Panc1 (cell line): ENCODE measurements at regions not wholly inside any gene's neighbourhood (a gene's known extent, or its start where the extent isn't known, plus 50 kb on each side); places are given as distances from the start of the nearest gene placed in this dataset.

Experiments
- ATAC-seq: fragments of 200-7000 bp; cut with Tn5 transposase; 2 replicates; pipeline ENCODE4 v1.9.1; 2020; ENCODE audit warnings: mild to moderate bottlenecking, moderate library complexity
- BruUV-seq: library from RNA; stranded (reverse); fragments of 400-500 nt; replicated peaks from 2 replicates; lab custom pipeline; 2021; lab: Mats Ljungman, UMichigan
- CTCF ChIA-PET: fragments of 300-600 bp; sonication (Branson Sonifier 250); formaldehyde crosslinking; loops from one replicate; lab custom pipeline; 2022; ENCODE audit warnings: antibody characterized with exemption; lab: Charles Lee
- POLR2A ChIA-PET: fragments of 300-600 bp; sonication (Branson Sonifier 250); formaldehyde crosslinking; loops from one replicate; lab custom pipeline; 2022; ENCODE audit warnings: antibody characterized with exemption; lab: Charles Lee
- DNase-seq: peaks from one replicate; pipeline ENCODE4 v3.0.0-alpha.2; 2010; ENCODE audit warnings: low read depth, low spot score
- H3K27ac ChIP-seq: 2 replicates; pipeline ENCODE4 v1.5.1; 2011; ENCODE audit warnings: mild to moderate bottlenecking, low read length, inconsistent platforms
- H3K27me3 ChIP-seq: fragments of 200-500 bp; sonication (Bioruptor generic); 2 replicates; pipeline ENCODE4 v1.6.0; 2014; ENCODE audit warnings: low read length, inconsistent platforms; ENCODE audit not compliant: control insufficient read depth, insufficient read depth
- H3K36me3 ChIP-seq: fragments of 200-500 bp; sonication (Bioruptor generic); 2 replicates; pipeline ENCODE4 v1.5.1; 2014; ENCODE audit warnings: inconsistent platforms, mild to moderate bottlenecking, low read length, moderate library complexity; ENCODE audit not compliant: control insufficient read depth, insufficient read depth
- H3K4me1 ChIP-seq: 2 replicates; pipeline ENCODE4 v1.5.1; 2011; ENCODE audit warnings: inconsistent platforms, mild to moderate bottlenecking, low read length, moderate library complexity; ENCODE audit not compliant: control insufficient read depth, insufficient read depth
- H3K4me3 ChIP-seq, 2 experiments: 2 replicates each; pipeline ENCODE4 v1.5.1; 2011 to 2012; ENCODE audit warnings: low read depth in 2 of 2, low read length in 2 of 2, mild to moderate bottlenecking in 2 of 2, inconsistent platforms in 1 of 2, moderate library complexity in 1 of 2
- H3K9me3 ChIP-seq: fragments of 200-500 bp; sonication (Bioruptor generic); 2 replicates; pipeline ENCODE4 v1.5.1; 2014; ENCODE audit warnings: low read depth, mild to moderate bottlenecking, inconsistent platforms, low read length, moderate library complexity; ENCODE audit not compliant: control insufficient read depth, insufficient read depth
- CTCF ChIP-seq: fragments of 450-650 bp; IDR thresholded peaks from 2 replicates; pipeline ENCODE4 v1.5.1; 2017; ENCODE audit warnings: mild to moderate bottlenecking
- POLR2AphosphoS5 ChIP-seq: IDR thresholded peaks from 2 replicates; pipeline ENCODE4 v1.6.1; 2012; ENCODE audit warnings: mild to moderate bottlenecking, low read depth, low read length, moderate library complexity
- REST ChIP-seq, 2 experiments: IDR thresholded peaks; 2 replicates each; pipeline ENCODE4 v1.6.1; 2011 to 2012; ENCODE audit warnings: low read depth in 2 of 2, control low read depth in 1 of 2, low read length in 1 of 2, mild to moderate bottlenecking in 1 of 2, moderate library complexity in 1 of 2; ENCODE audit not compliant: insufficient read depth in 1 of 2
- SIN3A ChIP-seq: IDR thresholded peaks from 2 replicates; pipeline ENCODE4 v1.6.1; 2012; ENCODE audit warnings: low read depth, mild to moderate bottlenecking, low read length, moderate library complexity, borderline replicate concordance; ENCODE audit not compliant: insufficient read depth
- TCF7L2 ChIP-seq: IDR thresholded peaks from 2 replicates; pipeline ENCODE4 v1.6.1; 2011; ENCODE audit warnings: mild to moderate bottlenecking, low read depth, low read length, inconsistent platforms
- in situ Hi-C: cut with HindIII; loops from 2 replicates; pipeline ENCODE4 v1.10.0; 2016; ENCODE audit warnings: low sequenced_read_pairs, low pct_unique_long_range_greater_than_20kb
- intact Hi-C: fragments of 100-400 bp; cut with micrococcal nuclease; formaldehyde crosslinking; loops from one replicate; pipeline ENCODE4 v1.10.0; 2022; ENCODE audit not compliant: unreplicated experiment

- ChIA-PET POLR2A (no interaction called here), CTCF (no interaction called here)
- ATAC-seq (no peak), DNase-seq (no peak)
- H3K36me3 ChIP-seq: no peaks in the 10 kb centered on the region
- H3K4me3 ChIP-seq: no peak overlapping the region
- H3K4me1 ChIP-seq: no peaks in the 10 kb centered on the region
- BruUV-seq: no TSS peak
- intact Hi-C loops (no loop called here), in situ Hi-C loops (no loop called here)
- no peaks in the 10 kb centered on the region for H3K27me3 ChIP-seq
- TF ChIP-seq POLR2AphosphoS5 (no peak), REST (IDR thresholded peaks at IDR 0.05; ENCODE audit: insufficient read depth in 1 of 2, low read depth in 2 of 2, low read length in 1 of 2) (no peak), CTCF (no peak), SIN3A (no peak), TCF7L2 (no peak)
- no peaks in the 10 kb centered on the region for H3K9me3 ChIP-seq
- no peak overlapping the region for H3K27ac ChIP-seq
These were observed 406.3 kb upstream of the PIK3C3 start for GRCh38 chr18:41548521-41549260.

GRCh38 chr18:41545091-41545888, 409.7 kb upstream of the PIK3C3 start:
- DNase-seq: no peak
- H3K27me3 ChIP-seq: no peaks in the 10 kb centered on the region
- ChIA-PET CTCF (no interaction called here), POLR2A (no interaction called here)
- no peak for TF ChIP-seq SIN3A
- TF ChIP-seq CTCF: no peak
- TF ChIP-seq TCF7L2: no peak
- TF ChIP-seq POLR2AphosphoS5: no peak
- no peak for TF ChIP-seq REST (IDR thresholded peaks at IDR 0.05; ENCODE audit: insufficient read depth in 1 of 2, low read depth in 2 of 2, low read length in 1 of 2)
- H3K27ac ChIP-seq: no peak overlapping the region
- H3K4me1 ChIP-seq: no peaks in the 10 kb centered on the region
- BruUV-seq: no TSS peak
- H3K9me3 ChIP-seq: no peaks in the 10 kb centered on the region
- no peaks in the 10 kb centered on the region for H3K36me3 ChIP-seq
- no peak for ATAC-seq
- in situ Hi-C loops (no loop called here), intact Hi-C loops (no loop called here)
- no peak overlapping the region for H3K4me3 ChIP-seq
